Stomach (tissue), 4 donors: ENCODE measurements at regions not wholly inside any gene's neighbourhood (a gene's known extent, or its start where the extent isn't known, plus 50 kb on each side); places are given as distances from the start of the nearest gene placed in this dataset.

Experiments
- CTCF ChIP-seq, 7 experiments: fragments of 450-650 bp in 4 of 7; fragments of 200-600 bp in 3 of 7; sonication (generic) in 3 of 7; IDR thresholded peaks; one replicate each; pipeline ENCODE4 v1.5.1; 2016 to 2019; ENCODE audit warnings: antibody characterized with exemption in 7 of 7, control low read depth in 2 of 7, mild to moderate bottlenecking in 1 of 7
- POLR2A ChIP-seq, 4 donors: fragments of 450-650 bp; IDR thresholded peaks; one replicate each; pipeline ENCODE4 v1.6.1; 2016; ENCODE audit warnings: antibody characterized with exemption in 4 of 4, control low read depth in 2 of 4, mild to moderate bottlenecking in 1 of 4, moderate library complexity in 1 of 4

GRCh38 chr5:103427326-103427725 lies 135.3 kb downstream of the NUDT12 start:
- no peak for TF ChIP-seq CTCF (IDR thresholded peaks at IDR 0.05)
- TF ChIP-seq POLR2A (IDR thresholded peaks at IDR 0.05), result no peak
